ENCODE measurements at regions not wholly inside any gene's neighbourhood (a gene's known extent, or its start where the extent isn't known, plus 50 kb on each side); places are given as distances from the start of the nearest gene placed in this dataset.

- in situ Hi-C loops (cut with MboI; ENCODE audit: low pct_ligation_motif_present in 1 of 4, low pct_unique_long_range_greater_than_20kb in 1 of 4, low sequenced_read_pairs in 3 of 4): no loop called here
- no peak for DNase-seq
- TF ChIP-seq POLR2AphosphoS5 (IDR thresholded peaks at IDR 0.05): no peak
- TF ChIP-seq EP300 (IDR thresholded peaks at IDR 0.05; ENCODE audit: low read depth): no peak
- no peak for TF ChIP-seq POLR2A (IDR thresholded peaks at IDR 0.05)
- TF ChIP-seq CTCF (IDR thresholded peaks at IDR 0.05): no peak
- H3K4me3 ChIP-seq: no peak overlapping the region
- intact Hi-C loops (cut with DNase I; ENCODE audit: low total_unique reads): no loop called here
- no peaks in the 10 kb centered on the region for H3K36me3 ChIP-seq
- WGBS, 2 donors (ENCODE audit: low coverage in 1 of 2): 89 to 94% methylated on average over 4 of the region's 4 CpGs
- no peaks in the 10 kb centered on the region for H3K27me3 ChIP-seq
- no peak overlapping the region for H3K27ac ChIP-seq
- H3K9me3 ChIP-seq: no peaks in the 10 kb centered on the region
- H3K4me1 ChIP-seq: no peaks in the 10 kb centered on the region
These were observed 239.3 kb downstream of the LMO4 start for GRCh38 chr1:87568005-87568404.

GRCh38 chr1:87568911-87569310 lies 240.2 kb downstream of the LMO4 start:
- H3K27me3 ChIP-seq: no peaks in the 10 kb centered on the region
- TF ChIP-seq CTCF (IDR thresholded peaks at IDR 0.05): no peak
- no peak for TF ChIP-seq POLR2AphosphoS5 (IDR thresholded peaks at IDR 0.05)
- no peak for TF ChIP-seq POLR2A (IDR thresholded peaks at IDR 0.05)
- TF ChIP-seq EP300 (IDR thresholded peaks at IDR 0.05; ENCODE audit: low read depth): no peak
- no peak overlapping the region for H3K4me3 ChIP-seq
- no peak overlapping the region for H3K27ac ChIP-seq
- DNase-seq: no peak
- intact Hi-C loops (cut with DNase I; ENCODE audit: low total_unique reads) (no loop called here), in situ Hi-C loops (cut with MboI; ENCODE audit: low pct_ligation_motif_present in 1 of 4, low pct_unique_long_range_greater_than_20kb in 1 of 4, low sequenced_read_pairs in 3 of 4) (no loop called here)
- H3K9me3 ChIP-seq: no peaks in the 10 kb centered on the region
- WGBS, 2 donors (ENCODE audit: low coverage in 1 of 2): 86 to 90% methylated on average over 2 to 3 of the region's 3 CpGs
- no peaks in the 10 kb centered on the region for H3K4me1 ChIP-seq
- H3K36me3 ChIP-seq: no peaks in the 10 kb centered on the region

DNA sequence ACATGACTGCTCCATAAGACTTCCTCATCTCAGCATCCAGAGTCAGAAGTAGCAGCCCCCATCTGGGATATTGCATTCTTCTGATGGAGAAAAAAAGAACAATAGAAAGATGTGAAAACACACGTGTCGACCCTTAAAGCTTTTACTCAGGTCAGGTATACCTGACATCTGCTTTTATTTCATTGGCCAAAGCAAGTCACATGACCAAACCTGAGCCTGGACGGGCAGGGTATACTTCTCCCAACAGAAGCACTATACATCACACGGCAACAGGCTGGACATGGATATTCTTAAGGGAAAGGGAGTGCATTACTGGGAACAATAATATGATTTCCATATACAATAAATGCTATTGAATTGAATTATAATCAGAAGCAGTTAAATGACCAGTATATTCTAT lies 243.3 kb downstream of the LMO4 start:
- in situ Hi-C loops (cut with MboI; ENCODE audit: low pct_ligation_motif_present in 1 of 4, low pct_unique_long_range_greater_than_20kb in 1 of 4, low sequenced_read_pairs in 3 of 4): no loop called here
- H3K4me1 ChIP-seq: no peaks in the 10 kb centered on the region

DNA sequence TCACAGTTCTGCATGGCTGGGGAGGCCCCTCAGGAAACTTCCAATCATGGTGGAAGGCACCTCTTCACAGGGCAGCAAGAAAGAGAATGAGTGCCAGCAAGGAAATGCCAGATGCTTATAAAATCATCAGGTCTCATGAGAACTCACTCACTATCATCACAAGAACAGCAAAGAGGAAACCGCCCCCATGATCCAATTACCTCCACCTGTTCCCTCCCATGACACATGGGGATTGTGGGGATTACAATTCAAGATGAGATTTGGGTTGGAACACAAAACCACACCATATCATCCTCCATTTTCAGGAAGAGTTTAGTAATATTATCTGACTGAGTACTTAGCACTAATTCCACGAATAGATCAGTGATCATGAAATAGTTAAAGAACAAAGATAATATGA lies 244.2 kb downstream of the LMO4 start:
- in situ Hi-C loops (cut with MboI; ENCODE audit: low pct_ligation_motif_present in 1 of 4, low pct_unique_long_range_greater_than_20kb in 1 of 4, low sequenced_read_pairs in 3 of 4): no loop called here
- TF ChIP-seq EP300 (IDR thresholded peaks at IDR 0.05; ENCODE audit: low read depth) (no peak), CTCF (IDR thresholded peaks at IDR 0.05) (no peak), POLR2A (IDR thresholded peaks at IDR 0.05) (no peak), POLR2AphosphoS5 (IDR thresholded peaks at IDR 0.05) (no peak)
- intact Hi-C loops (cut with DNase I; ENCODE audit: low total_unique reads): no loop called here
- Histone ChIP-seq H3K36me3 (no peaks in the 10 kb centered on the region), H3K27ac (no peak overlapping the region), H3K27me3 (no peaks in the 10 kb centered on the region), H3K4me1 (no peaks in the 10 kb centered on the region), H3K4me3 (no peak overlapping the region), H3K9me3 (no peaks in the 10 kb centered on the region)
- 94 to 100% methylated on average over 2 of the region's 2 CpGs for WGBS, 2 donors (ENCODE audit: low coverage in 1 of 2)
- DNase-seq: no peak

More for the DNA sequence above, 243.3 kb downstream of the LMO4 start:
- TF ChIP-seq CTCF (IDR thresholded peaks at IDR 0.05): no peak
- no peak for TF ChIP-seq POLR2AphosphoS5 (IDR thresholded peaks at IDR 0.05)
- Histone ChIP-seq H3K27ac (no peak overlapping the region), H3K4me3 (no peak overlapping the region), H3K9me3 (no peaks in the 10 kb centered on the region), H3K36me3 (no peaks in the 10 kb centered on the region), H3K27me3 (no peaks in the 10 kb centered on the region)
- DNase-seq: no peak
- intact Hi-C loops (cut with DNase I; ENCODE audit: low total_unique reads): no loop called here
- WGBS, 2 donors (ENCODE audit: low coverage in 1 of 2): 88 to 91% methylated on average over 4 of the region's 4 CpGs
